DMS79 treated with DMSO at 0.1 percent for 48 hours (cell line): ENCODE measurements at regions not wholly inside any gene's neighbourhood (a gene's known extent, or its start where the extent isn't known, plus 50 kb on each side); places are given as distances from the start of the nearest gene placed in this dataset.

Experiments used
- DNase-seq: peaks from one replicate; lab custom pipeline; 2025; lab: John Stamatoyannopoulos, UW

- DNase-seq, result no peak
Observed at GRCh38 chr11:32316858-32317642, 118.3 kb downstream of the WT1 start.

GRCh38 chr11:32317643-32318042 lies 117.7 kb downstream of the WT1 start:
- no peak for DNase-seq

GRCh38 chr11:32318071-32319055 lies 117.0 kb downstream of the WT1 start:
- no peak for DNase-seq

- no peak for DNase-seq
Observed at GRCh38 chr11:32323814-32324130, 111.6 kb downstream of the WT1 start.

GRCh38 chr11:32325187-32325586 lies 110.2 kb downstream of the WT1 start:
- DNase-seq, result no peak

- DNase-seq, result no peak
Observed at GRCh38 chr11:32325725-32326124, 109.6 kb downstream of the WT1 start.

- DNase-seq, result no peak
Observed at GRCh38 chr11:32326522-32326921, 108.8 kb downstream of the WT1 start.

GRCh38 chr11:32328392-32328791 lies 106.9 kb downstream of the WT1 start:
- no peak for DNase-seq

- no peak for DNase-seq
Observed at GRCh38 chr11:32331098-32331497, 104.2 kb downstream of the WT1 start.

GRCh38 chr11:32331792-32332191 lies 103.5 kb downstream of the WT1 start:
- DNase-seq, result no peak

- no peak for DNase-seq
Observed at GRCh38 chr11:32332990-32333319, 102.4 kb downstream of the WT1 start.

GRCh38 chr11:32333320-32333991 lies 101.9 kb downstream of the WT1 start:
- DNase-seq, result no peak

GRCh38 chr11:32334822-32335221 lies 100.5 kb downstream of the WT1 start:
- no peak for DNase-seq
